OCI-LY1 (cell line): ENCODE measurements at regions not wholly inside any gene's neighbourhood (a gene's known extent, or its start where the extent isn't known, plus 50 kb on each side); places are given as distances from the start of the nearest gene placed in this dataset.

ENCODE experiments used
- CTCF ChIP-seq: fragments of 200-600 bp; sonication (generic), shearing (Covaris generic); IDR thresholded peaks from 2 replicates; pipeline ENCODE4 v1.5.1; 2017; ENCODE audit warnings: mild to moderate bottlenecking, antibody characterized with exemption, low read length, moderate library complexity, mixed read lengths
- EZH2 ChIP-seq: fragments of 200-600 bp; sonication (generic), shearing (Covaris generic); IDR thresholded peaks from 2 replicates; pipeline ENCODE4 v1.8.0; 2017; ENCODE audit warnings: borderline replicate concordance, mixed run types, mild to moderate bottlenecking, antibody characterized with exemption, low read length, moderate library complexity, mixed read lengths

DNA sequence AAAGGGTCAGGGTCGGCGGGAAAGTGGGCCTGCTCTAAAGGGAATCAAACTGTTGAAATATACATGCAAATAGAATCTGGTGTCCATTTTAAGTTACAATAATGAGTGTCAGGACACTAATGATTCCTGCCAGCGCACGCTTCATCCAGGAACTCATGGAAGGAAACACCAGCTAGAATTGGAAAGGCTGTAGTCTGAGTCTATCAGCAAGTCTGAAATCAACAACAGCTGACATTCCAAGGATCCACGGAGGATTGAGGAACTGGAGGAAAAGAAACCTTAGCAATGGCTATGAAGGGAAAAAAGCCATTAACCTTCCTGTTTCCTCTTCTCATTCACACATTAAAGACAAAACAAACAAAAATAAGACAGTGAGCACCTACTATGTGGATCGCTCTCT, 1063.1 kb downstream of the NTRK3 start:
- no peak for TF ChIP-seq CTCF
- TF ChIP-seq EZH2, result no peak
